ENCODE measurements at regions not wholly inside any gene's neighbourhood (a gene's known extent, or its start where the extent isn't known, plus 50 kb on each side); places are given as distances from the start of the nearest gene placed in this dataset.

DNA sequence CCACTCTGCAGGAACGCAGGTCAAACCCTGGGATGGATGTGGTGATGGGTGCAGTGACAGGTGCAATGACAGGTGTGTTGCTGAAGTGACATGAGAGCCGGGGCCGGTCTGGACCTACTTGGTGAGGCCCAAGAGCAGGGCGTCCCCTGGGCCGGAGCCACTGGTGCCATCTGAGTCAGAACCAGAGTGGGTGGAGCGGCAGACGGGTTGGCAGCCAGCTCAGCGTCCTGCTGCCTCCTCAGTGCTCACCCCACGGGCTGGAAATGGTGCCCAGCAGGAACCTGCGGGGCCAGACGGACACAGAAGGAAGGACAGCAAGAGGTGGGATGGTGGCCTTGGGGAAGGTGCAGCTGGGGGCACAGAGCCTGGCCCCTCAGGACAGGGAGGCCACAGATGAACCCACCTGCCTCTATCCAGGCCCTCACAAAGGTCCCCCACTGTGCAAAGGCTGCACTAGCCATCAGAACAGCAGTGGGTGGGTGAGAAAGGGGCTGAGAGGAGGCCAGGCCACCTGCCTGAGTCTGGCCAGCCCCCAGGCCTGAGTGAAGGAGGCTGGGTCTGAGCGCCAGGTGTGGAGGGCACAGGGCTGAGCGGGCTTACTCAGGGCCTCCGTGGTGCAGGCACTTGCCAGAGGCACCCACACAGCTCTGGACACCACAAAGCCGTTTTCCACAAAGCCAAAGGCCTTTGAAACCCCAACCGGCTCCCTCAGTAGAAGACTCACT is 129.0 kb upstream of the PPP2R2D start:
- DNase-seq (ENCODE audit: low spot score) = no peak

DNA sequence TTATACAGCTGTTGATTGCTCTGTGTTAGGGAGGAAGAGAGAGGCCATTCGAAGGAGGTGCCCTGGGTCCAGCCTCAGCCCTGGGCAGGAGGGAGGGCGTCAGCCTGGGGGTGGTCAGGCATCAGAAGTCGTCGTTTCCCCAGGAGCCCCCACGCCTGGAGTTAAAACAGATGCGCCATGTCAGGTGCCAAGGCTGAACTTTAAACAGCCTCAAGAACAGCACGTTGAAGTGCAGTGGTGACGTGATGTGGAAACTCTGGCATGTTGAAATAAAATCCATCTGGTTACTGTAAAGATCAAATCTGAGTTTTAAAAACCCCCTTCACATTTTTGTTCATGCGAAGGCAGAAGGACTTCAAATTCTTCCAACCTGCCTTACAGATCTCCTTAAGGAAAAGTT is 128.4 kb upstream of the PPP2R2D start:
- no peak for DNase-seq (ENCODE audit: low spot score)

GRCh38 chr10:131773370-131774343 is 127.2 kb upstream of the PPP2R2D start:
- DNase-seq (ENCODE audit: low spot score) = no peak

DNA sequence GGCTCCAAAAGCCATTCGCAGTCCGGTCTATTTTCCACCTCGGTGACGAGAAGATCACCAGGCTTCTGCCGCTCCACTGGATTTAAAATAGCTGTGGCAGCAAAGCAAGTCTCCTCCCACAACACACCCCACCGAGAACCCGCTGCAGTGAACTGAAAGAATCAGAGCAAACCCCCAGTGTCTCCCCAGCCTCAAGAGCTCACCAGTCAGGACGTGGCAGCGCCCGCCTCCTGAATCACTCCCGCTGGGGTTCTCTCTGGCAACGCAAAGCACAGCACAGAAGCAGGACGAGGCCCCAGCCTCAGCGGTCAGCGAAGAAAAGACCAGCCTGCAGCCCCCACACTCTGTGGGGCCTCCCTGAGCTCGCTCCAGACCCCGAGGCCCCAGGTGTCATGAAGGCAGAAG is 126.1 kb upstream of the PPP2R2D start:
- no peak for DNase-seq (ENCODE audit: low spot score)

DNA sequence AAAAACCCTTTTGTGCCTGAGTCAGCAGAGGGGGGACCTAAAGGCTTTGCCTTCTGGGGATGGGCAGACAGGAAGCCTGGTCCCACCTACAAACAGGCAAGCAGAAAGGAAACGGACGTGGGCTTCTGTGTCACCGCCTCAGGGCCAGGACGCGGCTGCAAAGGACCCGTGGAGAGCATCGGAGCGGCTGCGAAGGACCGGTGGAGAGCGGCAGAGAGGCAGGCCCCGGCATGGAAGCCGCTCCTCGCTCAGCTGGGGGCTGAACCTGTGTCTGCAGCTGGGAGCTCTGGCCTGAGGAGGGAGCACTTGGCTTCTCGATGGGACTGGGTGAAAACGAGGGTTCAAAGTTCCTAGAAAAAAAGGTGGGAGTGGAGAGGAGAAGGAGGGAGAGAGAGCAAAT is 125.4 kb upstream of the PPP2R2D start:
- no peak for DNase-seq (ENCODE audit: low spot score)

- DNase-seq (ENCODE audit: low spot score) = no peak
Observed at GRCh38 chr10:131775833-131776232, 125.0 kb upstream of the PPP2R2D start.

DNA sequence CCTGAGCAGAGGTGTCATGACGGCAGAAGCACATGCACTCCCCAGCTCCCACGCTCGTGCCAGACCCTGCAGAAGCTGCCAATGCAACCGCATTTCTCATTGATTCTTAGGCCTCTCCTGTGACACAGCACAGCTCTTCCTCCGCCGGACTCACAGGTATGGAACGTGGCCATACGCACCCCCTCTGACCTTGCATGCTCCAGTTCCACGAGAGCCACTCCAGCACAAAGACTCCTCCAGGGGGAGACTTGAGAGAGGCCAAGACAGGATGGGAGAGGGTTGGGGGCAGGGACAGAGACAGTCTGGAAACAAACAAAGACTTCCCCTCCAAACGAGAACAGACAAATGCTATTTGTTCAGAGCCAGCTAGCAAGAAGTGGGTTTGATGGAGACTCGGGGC is 124.3 kb upstream of the PPP2R2D start:
- no peak for DNase-seq (ENCODE audit: low spot score)

GRCh38 chr10:131777162-131777561 is 123.6 kb upstream of the PPP2R2D start:
- no peak for DNase-seq (ENCODE audit: low spot score)

DNA sequence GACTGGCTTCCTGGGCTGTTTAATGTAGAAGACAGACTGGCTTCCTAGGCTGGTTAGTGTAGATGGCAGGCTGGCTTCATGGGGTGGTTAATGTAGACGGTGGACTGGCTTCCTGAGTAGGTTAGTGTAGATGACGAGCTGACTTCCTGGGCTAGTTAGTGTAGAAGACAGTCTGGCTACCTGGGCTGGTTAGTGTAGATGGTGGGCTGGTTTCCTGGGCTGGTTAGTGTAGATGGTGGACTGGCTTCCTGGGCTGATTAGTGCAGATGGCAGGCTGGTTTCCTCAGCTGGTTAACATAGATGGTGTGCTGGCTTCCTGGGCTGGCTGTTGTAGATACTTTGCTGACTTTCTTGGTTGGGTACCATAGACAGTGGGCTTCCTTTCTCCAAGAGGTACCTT is 122.9 kb upstream of the PPP2R2D start:
- no peak for DNase-seq (ENCODE audit: low spot score)

DNA sequence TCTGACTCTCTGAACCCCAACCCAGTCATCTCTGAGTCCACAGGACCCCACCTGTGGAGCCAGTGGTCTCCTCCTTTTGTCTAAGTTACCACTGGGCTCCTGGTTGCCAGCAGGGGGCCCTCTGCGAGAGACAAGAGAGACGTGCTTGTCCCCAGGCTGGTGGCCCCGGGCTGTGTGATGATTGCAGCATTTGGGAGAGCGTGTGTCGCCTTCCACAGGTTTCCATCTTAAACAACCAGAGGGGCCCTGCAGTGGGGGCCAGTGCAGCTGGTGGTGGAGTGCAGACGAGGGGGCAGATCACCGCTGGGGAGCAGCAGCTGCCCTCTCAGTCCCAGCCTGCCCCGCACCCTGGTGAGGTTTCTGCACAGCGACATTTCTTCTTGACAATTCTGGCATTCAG is 122.4 kb upstream of the PPP2R2D start:
- no peak for DNase-seq (ENCODE audit: low spot score)

DNA sequence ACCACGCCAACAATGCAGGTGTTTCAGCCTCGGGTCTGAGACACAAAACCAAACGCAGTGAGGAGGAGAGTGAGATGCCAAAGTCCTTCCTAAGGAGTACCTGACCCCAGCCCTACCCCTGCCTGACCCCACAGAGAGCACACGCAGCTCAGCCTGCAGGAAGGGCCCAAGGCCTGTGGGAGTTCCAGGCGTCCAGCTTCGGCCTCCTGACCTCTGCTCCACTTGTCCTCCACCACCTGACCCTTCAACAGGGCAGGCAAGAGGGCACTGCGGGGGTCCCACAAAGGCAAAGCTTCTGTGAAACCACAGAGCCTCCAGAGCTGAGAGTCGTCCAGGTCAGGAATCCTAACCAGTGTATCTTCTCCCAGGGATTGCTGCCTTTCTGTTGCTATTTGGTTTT is 122.0 kb upstream of the PPP2R2D start:
- no peak for DNase-seq (ENCODE audit: low spot score)

DNA sequence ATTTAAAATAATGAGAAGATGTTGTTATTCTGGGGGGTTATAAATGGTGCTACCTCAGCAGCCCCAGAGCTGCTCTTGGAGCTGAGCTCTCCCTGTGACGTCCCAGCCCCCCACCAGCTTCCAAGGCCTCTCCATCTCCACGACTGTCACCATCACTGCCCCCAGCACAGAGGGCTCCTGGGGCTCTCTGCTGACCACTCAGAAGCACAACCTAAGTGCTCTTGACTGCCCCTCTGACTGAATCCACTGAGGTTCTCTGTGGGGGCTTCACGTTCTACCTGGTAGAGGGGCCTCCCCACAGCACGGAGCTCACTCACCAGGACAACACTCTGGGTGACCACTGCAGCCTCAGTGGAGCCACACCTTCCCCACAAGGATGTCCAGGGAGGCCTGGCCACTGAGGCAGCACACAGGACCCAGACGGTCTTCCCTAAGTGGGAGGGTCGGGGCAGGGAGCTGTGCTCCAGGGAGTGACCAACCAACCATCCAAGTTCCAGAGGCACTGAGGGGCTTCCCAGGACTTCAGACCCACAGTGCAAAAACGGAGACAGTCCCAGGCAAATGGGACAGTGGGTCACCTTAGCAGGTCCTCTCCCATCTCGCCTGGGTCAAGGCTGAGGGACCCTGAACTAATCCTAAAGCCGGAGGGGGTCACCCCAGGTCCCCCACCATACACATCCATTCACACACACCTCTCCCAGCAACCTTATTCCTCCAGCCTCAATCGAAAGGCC is 121.0 kb upstream of the PPP2R2D start:
- DNase-seq (ENCODE audit: low spot score) = no peak

GRCh38 chr10:131781076-131781475 is 119.7 kb upstream of the PPP2R2D start:
- no peak for DNase-seq (ENCODE audit: low spot score)

DNA sequence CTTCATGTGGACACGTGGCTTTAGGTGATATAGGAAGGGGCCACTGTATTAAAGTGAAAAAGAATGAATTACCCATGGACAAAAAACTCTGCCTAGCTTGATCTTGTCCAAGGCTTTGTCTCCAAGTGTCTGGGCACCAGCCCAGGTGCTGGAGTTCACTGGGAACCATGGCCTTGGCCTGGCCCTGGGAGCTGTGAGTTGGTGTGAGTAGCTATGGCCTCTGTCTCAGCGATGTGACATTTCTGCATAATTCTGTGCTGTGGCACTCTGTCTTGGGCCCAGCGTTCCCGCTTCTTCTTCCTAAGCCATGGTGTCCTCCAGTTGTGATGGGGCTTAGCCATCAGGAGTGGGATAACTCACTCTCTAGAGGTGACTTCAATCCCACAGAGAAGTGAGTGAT is 119.0 kb upstream of the PPP2R2D start:
- no peak for DNase-seq (ENCODE audit: low spot score)

DNA sequence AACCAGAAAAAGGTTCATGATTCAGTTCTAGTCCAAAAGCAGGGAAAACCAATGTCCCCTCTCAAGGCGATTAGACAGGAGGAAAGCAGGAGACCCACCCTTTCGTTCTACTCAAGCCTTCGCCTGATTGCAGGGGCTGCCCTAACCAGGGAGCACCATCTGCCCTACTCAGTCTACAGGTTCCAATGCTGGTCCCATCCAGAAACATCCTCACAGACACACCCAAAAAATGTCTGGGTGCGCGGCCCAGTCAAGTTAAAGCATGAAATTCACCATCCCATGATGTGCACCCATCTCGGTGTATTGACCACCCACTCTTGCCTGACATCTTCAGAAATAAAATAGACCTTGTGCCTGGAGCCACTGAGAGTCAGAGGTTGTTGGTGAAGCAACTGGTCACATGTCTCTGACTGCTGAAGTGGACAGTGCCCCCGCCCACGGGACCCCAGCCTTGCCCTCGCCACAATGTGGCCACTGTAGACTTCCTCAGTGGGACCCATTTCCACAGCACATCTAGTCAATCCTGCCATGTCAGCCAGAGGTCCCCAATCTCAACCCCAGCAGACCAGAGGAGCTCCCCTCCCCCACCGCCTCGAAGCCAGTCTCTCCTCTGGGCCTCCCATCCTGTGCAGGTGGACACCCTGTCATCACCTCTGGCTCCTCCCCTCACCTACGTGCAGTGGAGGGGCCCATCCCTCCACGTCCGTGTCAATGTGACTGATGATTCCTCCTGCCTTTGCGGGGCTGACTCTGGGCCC is 116.3 kb upstream of the PPP2R2D start:
- no peak for DNase-seq (ENCODE audit: low spot score)

DNA sequence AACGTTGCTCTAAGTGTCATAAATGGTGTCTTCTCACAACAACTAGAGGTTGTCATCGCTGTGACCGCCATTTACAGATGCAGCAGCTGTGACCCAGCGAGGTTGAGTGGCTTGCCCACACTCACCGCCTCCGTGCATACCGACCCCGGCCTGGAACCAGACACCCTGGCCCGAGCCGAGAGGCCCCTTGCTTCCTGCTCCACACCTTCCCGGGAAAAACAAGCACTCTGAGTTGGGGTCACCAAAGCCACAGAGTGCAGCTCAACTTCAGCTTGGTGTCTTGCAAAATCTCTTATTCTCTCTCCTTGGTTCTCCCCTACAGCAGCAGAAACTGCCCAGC is 115.7 kb upstream of the PPP2R2D start:
- no peak for DNase-seq (ENCODE audit: low spot score)

- no peak for DNase-seq (ENCODE audit: low spot score)
Observed at GRCh38 chr10:131786756-131787605, 113.8 kb upstream of the PPP2R2D start.

DNA sequence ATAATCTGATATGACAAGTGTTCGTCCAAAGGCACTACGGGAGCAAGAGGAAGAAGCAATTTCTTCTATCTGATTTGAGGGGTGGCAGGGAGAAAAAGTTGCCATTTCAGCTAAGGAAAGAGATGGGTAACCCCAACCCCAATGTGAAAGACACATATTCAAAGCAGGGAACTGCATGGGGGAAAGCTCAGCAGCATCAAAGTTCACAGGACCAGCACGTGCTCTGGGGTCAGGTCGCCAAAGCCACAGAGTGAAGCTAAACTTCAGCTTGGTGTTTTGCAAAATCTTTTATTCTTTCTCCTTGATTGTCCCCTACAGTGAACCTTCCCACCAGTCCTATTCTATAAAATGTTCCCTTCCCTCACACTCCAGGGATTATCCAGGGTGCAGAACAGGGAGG is 112.8 kb upstream of the PPP2R2D start:
- no peak for DNase-seq (ENCODE audit: low spot score)

- DNase-seq (ENCODE audit: low spot score) = no peak
Observed at GRCh38 chr10:131788386-131788785, 112.4 kb upstream of the PPP2R2D start.

GRCh38 chr10:131789516-131789915 is 111.3 kb upstream of the PPP2R2D start:
- DNase-seq (ENCODE audit: low spot score) = no peak

- DNase-seq (ENCODE audit: low spot score) = no peak
Observed at GRCh38 chr10:131790021-131790420, 110.8 kb upstream of the PPP2R2D start.
